HepG2 (cell line): ENCODE measurements at regions not wholly inside any gene's neighbourhood (a gene's known extent, or its start where the extent isn't known, plus 50 kb on each side); places are given as distances from the start of the nearest gene placed in this dataset.

ENCODE experiments used
- ATAC-seq: fragments of 200-7000 bp; cut with Tn5 transposase; 3 replicates; pipeline ENCODE4 v1.9.1; 2020; ENCODE audit warnings: mild to moderate bottlenecking, moderate library complexity
- BruUV-seq: library from RNA; stranded (reverse); fragments of 400-500 nt; replicated peaks from 2 replicates; lab custom pipeline; 2021; lab: Mats Ljungman, UMichigan
- CTCF ChIA-PET: fragments of 300-600 bp; formaldehyde crosslinking; extraction: SDS; loops from one replicate; lab custom pipeline; 2021; ENCODE audit warnings: low total read pairs, inconsistent platforms, low intra/inter-chr PET ratio; lab: Yijun Ruan, JAX
- POLR2A ChIA-PET: fragments of 350-600 bp; sonication (Branson Sonifier 250); formaldehyde crosslinking; loops from one replicate; lab custom pipeline; 2020; ENCODE audit warnings: antibody characterized with exemption, inconsistent platforms; lab: Yijun Ruan, JAX
- DNase-seq: peaks from one replicate; pipeline ENCODE4 v3.0.0-alpha.2; 2015; ENCODE audit warnings: low spot score
- FAIRE-seq: peaks from 3 replicates; lab custom pipeline; 2011; peaks lifted over from hg19 to GRCh38; lab: Jason Lieb, UNC
- H2AFZ ChIP-seq: one replicate; pipeline ENCODE4 v1.6.1; 2011; ENCODE audit warnings: low read length, inconsistent platforms
- H3K27ac ChIP-seq: fragments of 300-600 bp; 3 replicates; pipeline ENCODE4 v1.8.0; 2011; ENCODE audit warnings: mixed run types, mild to moderate bottlenecking, mixed read lengths, low read length, inconsistent platforms; ENCODE audit not compliant: insufficient read depth; ENCODE audit errors: extremely low read length
- H3K27me3 ChIP-seq, 2 experiments: fragments of 200-600 bp in 1 of 2; 2 replicates in 1 of 2; 3 replicates in 1 of 2; pipeline versions ENCODE4 v1.6.0 to v1.8.0; 2011; ENCODE audit warnings: low read length in 2 of 2, mild to moderate bottlenecking in 2 of 2, moderate library complexity in 2 of 2, inconsistent platforms in 1 of 2; ENCODE audit not compliant: insufficient read depth in 2 of 2, control insufficient read depth in 1 of 2
- H3K36me3 ChIP-seq, 2 experiments: fragments of 200-600 bp in 1 of 2; replicated peaks in 1 of 2; 2 replicates in 1 of 2; 3 replicates in 1 of 2; pipeline versions ENCODE4 v1.5.1 to v1.8.0; 2011; ENCODE audit warnings: low read length in 2 of 2, inconsistent platforms in 1 of 2; ENCODE audit not compliant: insufficient read depth in 2 of 2, control insufficient read depth in 1 of 2
- H3K4me1 ChIP-seq: 2 replicates; pipeline ENCODE4 v1.5.1; 2012; ENCODE audit warnings: low read length, inconsistent platforms; ENCODE audit not compliant: insufficient read depth
- H3K4me2 ChIP-seq: 2 replicates; pipeline ENCODE4 v1.6.0; 2011; ENCODE audit warnings: low read depth, low read length, inconsistent platforms
- H3K4me3 ChIP-seq, 3 experiments: fragments of 200-600 bp in 1 of 3; sonication (generic), shearing (Covaris generic) in 1 of 3; replicated peaks in 1 of 3; 2 replicates each; pipeline ENCODE4 v1.5.1; 2011 to 2016; ENCODE audit warnings: low read length in 3 of 3, inconsistent platforms in 2 of 3, low read depth in 2 of 3, mild to moderate bottlenecking in 2 of 3, control low read depth in 1 of 3, mixed read lengths in 1 of 3; ENCODE audit not compliant: insufficient read depth in 1 of 3
- H3K79me2 ChIP-seq: one replicate; pipeline ENCODE4 v1.6.1; 2011; ENCODE audit warnings: low read length, inconsistent platforms; ENCODE audit not compliant: insufficient read depth
- H3K9ac ChIP-seq: 2 replicates; pipeline ENCODE4 v1.6.0; 2011; ENCODE audit warnings: mild to moderate bottlenecking, low read depth, low read length, inconsistent platforms; ENCODE audit not compliant: insufficient read depth
- H3K9me3 ChIP-seq: 2 replicates; pipeline ENCODE4 v1.5.1; 2012; ENCODE audit warnings: mild to moderate bottlenecking, low read length
- H4K20me1 ChIP-seq: 2 replicates; pipeline ENCODE4 v1.6.0; 2011; ENCODE audit warnings: inconsistent platforms, mild to moderate bottlenecking, low read length, moderate library complexity; ENCODE audit not compliant: insufficient read depth
- DZIP1 ChIP-seq: sonication (generic); formaldehyde crosslinking; IDR thresholded peaks from 2 replicates; pipeline ENCODE4 v1.5.0; 2020; ENCODE audit warnings: mild to moderate bottlenecking, missing genetic modification reagents
- GATAD1 ChIP-seq: IDR thresholded peaks from 2 replicates; pipeline ENCODE4 v1.6.1; 2016; ENCODE audit warnings: missing genetic modification reagents, missing compliant biosample characterization
- KLF11 ChIP-seq: IDR thresholded peaks from 2 replicates; pipeline ENCODE4 v1.6.1; 2016; ENCODE audit warnings: missing compliant biosample characterization
- MTERF4 ChIP-seq: sonication (generic); formaldehyde crosslinking; IDR thresholded peaks from 2 replicates; pipeline ENCODE4 v1.8.0; 2023; ENCODE audit warnings: mild to moderate bottlenecking, missing genetic modification reagents
- NCOR1 ChIP-seq: fragments of 200-600 bp; sonication (generic); IDR thresholded peaks from 2 replicates; pipeline ENCODE4 v1.7.0; 2017; ENCODE audit warnings: antibody characterized with exemption, low read length, borderline replicate concordance
- SATB2 ChIP-seq: sonication (generic); formaldehyde crosslinking; IDR thresholded peaks from 2 replicates; pipeline ENCODE4 v1.5.0; 2020; ENCODE audit warnings: missing genetic modification reagents
- SUZ12 ChIP-seq: fragments of 150-350 bp; IDR thresholded peaks from 2 replicates; pipeline ENCODE4 v1.6.1; 2014; ENCODE audit warnings: low read depth, low read length
- ZBTB8A ChIP-seq: sonication (generic); formaldehyde crosslinking; IDR thresholded peaks from 2 replicates; pipeline ENCODE4 v1.4.0; 2020; ENCODE audit warnings: mild to moderate bottlenecking, low read depth, missing genetic modification reagents, borderline replicate concordance
- ZNF235 ChIP-seq: sonication (generic); formaldehyde crosslinking; IDR thresholded peaks from 2 replicates; pipeline ENCODE4 v1.8.1; 2023; ENCODE audit warnings: mild to moderate bottlenecking, missing genetic modification reagents, borderline replicate concordance
- ZNF44 ChIP-seq: sonication (generic); formaldehyde crosslinking; IDR thresholded peaks from 2 replicates; pipeline ENCODE4 v1.5.1; 2020; ENCODE audit warnings: mild to moderate bottlenecking, missing genetic modification reagents
- ZNF576 ChIP-seq: sonication (generic); formaldehyde crosslinking; IDR thresholded peaks from 2 replicates; pipeline ENCODE4 v1.4.0; 2020; ENCODE audit warnings: mild to moderate bottlenecking, missing genetic modification reagents
- WGBS: methylation state at CpG from one replicate; pipeline ENCODE4 v1.1.6; 2017; ENCODE audit warnings: low lambda C conversion rate; 5-methylcytosine and 5-hydroxymethylcytosine counted together
- in situ Hi-C: cut with HindIII; loops from 2 replicates; pipeline ENCODE4 v1.10.0; 2017; ENCODE audit warnings: low pct_unique_long_range_greater_than_20kb; ENCODE audit not compliant: extremely low pct_ligation_motif_present
- intact Hi-C: fragments of 100-400 bp; cut with micrococcal nuclease; formaldehyde crosslinking; loops from one replicate; pipeline ENCODE4 v1.10.0; 2022; ENCODE audit not compliant: unreplicated experiment
- TF ChIP-seq, protein P1 (sequence below): IDR thresholded peaks from 2 replicates; pipeline ENCODE4 v1.6.1; 2012; ENCODE audit warnings: inconsistent platforms

DNA sequence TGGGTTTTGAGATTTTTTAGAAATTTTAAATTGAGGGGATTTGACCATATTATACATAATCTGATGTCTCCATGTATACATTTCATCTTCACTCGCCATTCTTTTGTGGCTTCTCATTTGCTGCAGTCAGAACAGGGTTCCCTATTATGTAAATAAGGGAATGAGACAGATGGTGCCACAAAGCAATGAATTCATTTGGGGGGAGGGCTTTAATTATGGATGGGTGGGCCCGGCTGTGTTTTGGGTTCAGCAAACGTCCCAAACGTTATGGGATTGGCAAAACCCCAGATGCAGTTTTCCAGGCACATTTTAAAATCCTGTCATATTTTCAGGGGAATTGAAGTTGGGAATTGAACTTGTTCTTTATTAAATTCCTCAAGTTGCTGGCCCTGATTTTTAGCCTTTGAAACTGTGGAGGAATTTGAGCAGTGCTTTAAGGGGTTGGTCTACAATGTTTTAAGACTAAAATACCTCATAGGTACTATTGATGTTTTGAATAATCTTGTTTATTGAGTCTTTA lies 558.5 kb upstream of the ZNF462 start:
- no peak overlapping the region for H3K9ac ChIP-seq
- intact Hi-C loops (no loop called here), in situ Hi-C loops (no loop called here)
- ATAC-seq (no peak), FAIRE-seq (no peak), DNase-seq (no peak)
- no peak for TF ChIP-seq SATB2
- TF ChIP-seq ZNF235 (CRISPR knock-in tag), result no peak
- TF ChIP-seq KLF11 (CRISPR knock-in tag), result no peak
- H3K27me3 ChIP-seq, result no peaks in the 10 kb centered on the region
- H3K4me1 ChIP-seq, result no peaks in the 10 kb centered on the region
- peaks cover 4% of the 10 kb centered on the region; the same call in 1 of the 2 replicates for H3K9me3 ChIP-seq
- H2AFZ ChIP-seq, result no peak overlapping the region
- no peaks in the 10 kb centered on the region for H4K20me1 ChIP-seq
- POLR2A ChIA-PET, result no interaction called here
- H3K36me3 ChIP-seq, result no peaks in the 10 kb centered on the region
- H3K4me3 ChIP-seq, result no peak overlapping the region
- BruUV-seq, result no TSS peak
- CTCF ChIA-PET, result no interaction called here
- no peaks in the 10 kb centered on the region for H3K79me2 ChIP-seq
- no peak overlapping the region for H3K4me2 ChIP-seq
- no peak overlapping the region for H3K27ac ChIP-seq
- 10% methylated on average over 4 of the region's 4 CpGs for whole genome bisulfite sequencing

GRCh38 chr9:106305428-106306133 lies 557.4 kb upstream of the ZNF462 start:
- ChIA-PET POLR2A (no interaction called here), CTCF (no interaction called here)
- intact Hi-C loops (no loop called here), in situ Hi-C loops (no loop called here)
- Histone ChIP-seq H4K20me1 (no peaks in the 10 kb centered on the region), H3K9ac (no peak overlapping the region), H2AFZ (no peak overlapping the region), H3K4me3 (no peak overlapping the region), H3K27me3 (no peaks in the 10 kb centered on the region), H3K9me3 (peaks cover 4% of the 10 kb centered on the region; the same call in 1 of the 2 replicates), H3K79me2 (no peaks in the 10 kb centered on the region), H3K4me2 (no peak overlapping the region), H3K27ac (no peak overlapping the region), H3K4me1 (no peaks in the 10 kb centered on the region), H3K36me3 (no peaks in the 10 kb centered on the region)
- 0% methylated on average over 1 of the region's 1 CpG for WGBS
- FAIRE-seq, result no peak
- ATAC-seq, result no peak
- DNase-seq, result no peak
- no peak for TF ChIP-seq GATAD1 (CRISPR knock-in tag)
- no peak for TF ChIP-seq NCOR1
- no peak for TF ChIP-seq ZBTB8A
- TF ChIP-seq, protein P1, sequence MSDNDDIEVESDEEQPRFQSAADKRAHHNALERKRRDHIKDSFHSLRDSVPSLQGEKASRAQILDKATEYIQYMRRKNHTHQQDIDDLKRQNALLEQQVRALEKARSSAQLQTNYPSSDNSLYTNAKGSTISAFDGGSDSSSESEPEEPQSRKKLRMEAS, result no peak
- no peak for TF ChIP-seq DZIP1 (CRISPR knock-in tag)
- no peak for TF ChIP-seq SUZ12
- TF ChIP-seq ZNF44 (CRISPR knock-in tag), result no peak
- no peak for TF ChIP-seq MTERF4 (CRISPR knock-in tag)
- no peak for TF ChIP-seq ZNF576 (CRISPR knock-in tag)
- no TSS peak for BruUV-seq
